B cell (primary cell): ENCODE measurements at regions not wholly inside any gene's neighbourhood (a gene's known extent, or its start where the extent isn't known, plus 50 kb on each side); places are given as distances from the start of the nearest gene placed in this dataset.

Experiments used
- ATAC-seq: fragments of 200-7000 bp; cut with Tn5 transposase; one replicate; pipeline ENCODE4 v1.10.0; 2021; ENCODE audit warnings: low read depth, mild to moderate bottlenecking, moderate number of reproducible peaks, moderate library complexity
- CTCF ChIA-PET: fragments of 350-600 bp; sonication (Branson Sonifier 250); formaldehyde crosslinking; loops from one replicate; lab custom pipeline; 2021; ENCODE audit warnings: antibody characterized with exemption, inconsistent platforms; lab: Charles Lee
- POLR2A ChIA-PET: fragments of 350-600 bp; sonication (Branson Sonifier 250); formaldehyde crosslinking; loops from one replicate; lab custom pipeline; 2021; ENCODE audit warnings: antibody characterized with exemption; lab: Charles Lee
- DNase-seq: peaks from one replicate; pipeline ENCODE4 v3.0.0; 2013
- H2AFZ ChIP-seq: 2 replicates; pipeline ENCODE4 v1.6.1; 2012; ENCODE audit warnings: mild to moderate bottlenecking, low read depth, low read length; ENCODE audit not compliant: insufficient read depth, poor library complexity, severe bottlenecking
- H3K27ac ChIP-seq, 2 donors: 1 replicate in 1 of 2; 2 replicates in 1 of 2; pipeline ENCODE4 v1.5.1; 2012 to 2013; ENCODE audit warnings: low read length in 2 of 2, mild to moderate bottlenecking in 2 of 2, moderate library complexity in 1 of 2
- H3K27me3 ChIP-seq, 4 experiments: fragments of 200-600 bp in 1 of 4; sonication (generic) in 1 of 4; replicated peaks in 1 of 4; 1 replicate in 2 of 4; 2 replicates in 2 of 4; pipeline versions ENCODE4 v1.6.1 to v1.7.0; 2013 to 2016; ENCODE audit warnings: low read length in 3 of 4, mild to moderate bottlenecking in 2 of 4, mixed read lengths in 1 of 4, moderate library complexity in 1 of 4; ENCODE audit not compliant: insufficient read depth in 4 of 4, control insufficient read depth in 3 of 4; ENCODE audit errors: control extremely low read depth in 1 of 4
- H3K36me3 ChIP-seq, 2 experiments: replicated peaks in 1 of 2; 1 replicate in 1 of 2; 2 replicates in 1 of 2; pipeline versions ENCODE4 v1.6.1 to v1.7.1; 2013; ENCODE audit warnings: low read length in 1 of 2; ENCODE audit not compliant: insufficient read depth in 2 of 2, control insufficient read depth in 1 of 2; ENCODE audit errors: control extremely low read depth in 1 of 2, extremely low read depth in 1 of 2
- H3K4me1 ChIP-seq, 2 donors: fragments of 200-600 bp in 1 of 2; sonication (generic) in 1 of 2; 1 replicate in 1 of 2; 2 replicates in 1 of 2; pipeline versions ENCODE4 v1.5.1 to v1.6.1; 2013 to 2017; ENCODE audit warnings: low read length in 2 of 2; ENCODE audit not compliant: control insufficient read depth in 2 of 2, insufficient read depth in 2 of 2
- H3K4me2 ChIP-seq: replicated peaks from 2 replicates; pipeline ENCODE3; 2012; ENCODE audit warnings: mild to moderate bottlenecking, low read depth, low read length; ENCODE audit not compliant: poor library complexity, severe bottlenecking
- H3K4me3 ChIP-seq, 5 experiments: fragments of 200-600 bp in 1 of 5; sonication (generic) in 1 of 5; 1 replicate in 3 of 5; 2 replicates in 2 of 5; pipeline versions ENCODE4 v1.5.1 to v1.7.0; 2011 to 2016; ENCODE audit warnings: low read length in 4 of 5, mild to moderate bottlenecking in 4 of 5, low read depth in 2 of 5, control low read depth in 1 of 5, moderate library complexity in 1 of 5; ENCODE audit not compliant: insufficient read depth in 1 of 5; ENCODE audit errors: control extremely low read depth in 1 of 5, extremely low read depth in 1 of 5
- H3K79me2 ChIP-seq: fragments of 200-600 bp; sonication (generic); one replicate; pipeline ENCODE4 v1.6.0; 2016; ENCODE audit warnings: low read length; ENCODE audit not compliant: control insufficient read depth, insufficient read depth
- H3K9ac ChIP-seq: fragments of 200-600 bp; sonication (generic); 2 replicates; pipeline ENCODE4 v1.6.1; 2017; ENCODE audit warnings: mild to moderate bottlenecking, low read length, moderate library complexity
- H3K9me3 ChIP-seq, 3 donors: one replicate each; pipeline versions ENCODE4 v1.6.1 to v1.7.1; 2013; ENCODE audit warnings: low read length in 2 of 3; ENCODE audit not compliant: control insufficient read depth in 2 of 3, insufficient read depth in 1 of 3; ENCODE audit errors: control extremely low read depth in 1 of 3
- H4K20me1 ChIP-seq: 2 replicates; pipeline ENCODE4 v1.6.0; 2012; ENCODE audit warnings: mild to moderate bottlenecking, low read length; ENCODE audit not compliant: insufficient read depth, control insufficient read depth, poor library complexity, severe bottlenecking
- H3K27ac Mint-ChIP-seq: one replicate; pipeline ENCODE4 v1.8.0; 2021; ENCODE audit warnings: mixed read lengths
- H3K27me3 Mint-ChIP-seq: one replicate; pipeline ENCODE4 v1.8.0; 2021; ENCODE audit warnings: mixed read lengths
- H3K4me1 Mint-ChIP-seq: one replicate; pipeline ENCODE4 v1.8.0; 2021; ENCODE audit warnings: mixed read lengths
- H3K4me3 Mint-ChIP-seq: one replicate; pipeline ENCODE4 v1.8.0; 2021; ENCODE audit warnings: mixed read lengths
- H3K9me3 Mint-ChIP-seq: one replicate; pipeline ENCODE4 v1.8.0; 2022; ENCODE audit warnings: mixed read lengths; ENCODE audit not compliant: insufficient read depth
- EZH2 ChIP-seq: IDR thresholded peaks from 2 replicates; pipeline ENCODE4 v1.6.1; 2012; ENCODE audit warnings: borderline replicate concordance, low read depth, mild to moderate bottlenecking, moderate library complexity, low read length; ENCODE audit not compliant: insufficient read depth, poor library complexity, severe bottlenecking
- WGBS: methylation state at CpG from one replicate; pipeline ENCODE4 v1.1.5; 2013; ENCODE audit warnings: missing lambda C conversion rate; ENCODE audit not compliant: insufficient coverage; 5-methylcytosine and 5-hydroxymethylcytosine counted together
- intact Hi-C: fragments of 100-400 bp; cut with micrococcal nuclease; formaldehyde crosslinking; loops from one replicate; pipeline ENCODE4 v1.10.0; 2022
- TF ChIP-seq, protein P1 (sequence below): fragments of 200-600 bp; IDR thresholded peaks from one replicate; pipeline ENCODE4 v1.8.0; 2022; ENCODE audit warnings: antibody characterized with exemption, mild to moderate bottlenecking

DNA sequence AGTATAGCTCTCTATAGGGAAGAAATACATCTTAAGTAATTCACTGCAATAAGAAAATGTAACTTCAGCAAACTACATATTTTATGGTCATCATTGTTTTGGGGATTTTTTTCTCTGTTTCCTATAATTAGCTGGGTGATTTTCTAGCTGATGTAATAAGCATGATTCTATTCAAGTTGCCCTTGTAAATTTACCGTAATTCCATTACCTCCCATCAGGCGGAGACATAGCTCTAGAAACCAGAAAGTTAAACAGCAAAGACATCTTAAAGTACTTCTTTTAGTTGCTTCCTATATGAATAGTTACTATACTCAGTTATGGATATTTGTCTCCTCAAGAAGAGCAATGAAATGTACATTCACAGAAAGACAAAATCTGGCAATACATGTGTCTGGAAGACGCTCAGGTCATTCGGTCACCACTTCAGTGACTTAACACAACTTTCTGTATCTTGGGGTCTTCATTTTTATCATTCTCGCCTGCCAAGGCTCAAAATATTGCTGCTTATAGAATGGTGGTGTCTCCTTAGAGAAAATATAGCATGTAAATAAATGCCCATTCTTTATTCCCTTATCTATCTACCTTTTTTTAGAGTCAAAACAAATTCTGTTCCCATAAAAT is 239.9 kb upstream of the ZC3H12C start:
- Histone ChIP-seq H3K4me2 (no peak overlapping the region), H3K4me1 (no peaks in the 10 kb centered on the region), H2AFZ (no peak overlapping the region), H3K9ac (no peak overlapping the region), H3K36me3 (no peaks in the 10 kb centered on the region), H3K9me3 (no peaks in the 10 kb centered on the region), H3K4me3 (no peak overlapping the region), H3K27ac (no peak overlapping the region), H3K27me3 (no peaks in the 10 kb centered on the region), H3K79me2 (no peaks in the 10 kb centered on the region), H4K20me1 (no peaks in the 10 kb centered on the region)
- no peaks in the 10 kb centered on the region for H3K4me1 Mint-ChIP-seq
- DNase-seq = peak; percentile 20
- ChIA-PET CTCF (interaction anchor here (1.0 kb wide), 1 partner anchor 86 kb away, joined by 4 read pairs; no protein-coding TSS in a partner anchor), POLR2A (no interaction called here)
- H3K27ac Mint-ChIP-seq = no peak overlapping the region
- TF ChIP-seq EZH2 = no peak
- TF ChIP-seq, protein P1, sequence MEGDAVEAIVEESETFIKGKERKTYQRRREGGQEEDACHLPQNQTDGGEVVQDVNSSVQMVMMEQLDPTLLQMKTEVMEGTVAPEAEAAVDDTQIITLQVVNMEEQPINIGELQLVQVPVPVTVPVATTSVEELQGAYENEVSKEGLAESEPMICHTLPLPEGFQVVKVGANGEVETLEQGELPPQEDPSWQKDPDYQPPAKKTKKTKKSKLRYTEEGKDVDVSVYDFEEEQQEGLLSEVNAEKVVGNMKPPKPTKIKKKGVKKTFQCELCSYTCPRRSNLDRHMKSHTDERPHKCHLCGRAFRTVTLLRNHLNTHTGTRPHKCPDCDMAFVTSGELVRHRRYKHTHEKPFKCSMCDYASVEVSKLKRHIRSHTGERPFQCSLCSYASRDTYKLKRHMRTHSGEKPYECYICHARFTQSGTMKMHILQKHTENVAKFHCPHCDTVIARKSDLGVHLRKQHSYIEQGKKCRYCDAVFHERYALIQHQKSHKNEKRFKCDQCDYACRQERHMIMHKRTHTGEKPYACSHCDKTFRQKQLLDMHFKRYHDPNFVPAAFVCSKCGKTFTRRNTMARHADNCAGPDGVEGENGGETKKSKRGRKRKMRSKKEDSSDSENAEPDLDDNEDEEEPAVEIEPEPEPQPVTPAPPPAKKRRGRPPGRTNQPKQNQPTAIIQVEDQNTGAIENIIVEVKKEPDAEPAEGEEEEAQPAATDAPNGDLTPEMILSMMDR = peak; percentile 39
- no peak for ATAC-seq
- 93% methylated on average over 2 of the region's 5 CpGs for WGBS
- H3K27me3 Mint-ChIP-seq = no peaks in the 10 kb centered on the region
- H3K4me3 Mint-ChIP-seq = no peak overlapping the region
- intact Hi-C loops = no loop called here
- H3K9me3 Mint-ChIP-seq = no peaks in the 10 kb centered on the region

DNA sequence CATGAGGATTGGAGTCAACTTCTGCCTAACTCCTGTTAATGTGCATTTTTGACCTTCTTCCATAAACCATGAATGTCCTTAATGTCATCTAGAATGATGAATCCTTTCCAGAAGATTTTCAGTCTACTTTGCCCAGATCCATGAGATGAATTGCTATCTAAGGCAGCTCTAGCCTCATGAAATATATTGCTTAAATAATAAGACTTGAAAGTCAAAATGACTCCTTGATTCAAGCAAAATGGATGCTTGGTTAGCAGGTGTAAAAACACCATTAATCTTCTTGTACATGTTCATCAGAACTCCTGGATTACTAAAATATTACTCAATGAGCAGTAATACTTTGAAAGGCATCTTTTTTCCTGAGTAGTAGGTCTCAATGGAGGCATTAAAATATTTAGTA is 238.5 kb upstream of the ZC3H12C start:
- ChIA-PET POLR2A (no interaction called here), CTCF (no interaction called here)

More for the DNA sequence above, 238.5 kb upstream of the ZC3H12C start:
- no peaks in the 10 kb centered on the region for H3K27me3 ChIP-seq
- no peak for TF ChIP-seq EZH2
- TF ChIP-seq, protein P1 = no peak
- no peak overlapping the region for H2AFZ ChIP-seq
- H3K27me3 Mint-ChIP-seq = no peaks in the 10 kb centered on the region
- ATAC-seq (no peak), DNase-seq (no peak)
- H3K4me2 ChIP-seq = no peak overlapping the region
- H3K79me2 ChIP-seq = no peaks in the 10 kb centered on the region
- no peak overlapping the region for H3K27ac ChIP-seq
- no peaks in the 10 kb centered on the region for H4K20me1 ChIP-seq
- H3K36me3 ChIP-seq = no peaks in the 10 kb centered on the region
- H3K9me3 ChIP-seq = no peaks in the 10 kb centered on the region
- H3K4me3 ChIP-seq = no peak overlapping the region
- no peaks in the 10 kb centered on the region for H3K4me1 Mint-ChIP-seq
- H3K27ac Mint-ChIP-seq = no peak overlapping the region
- H3K9me3 Mint-ChIP-seq = no peaks in the 10 kb centered on the region
- no peak overlapping the region for H3K9ac ChIP-seq
- H3K4me1 ChIP-seq = no peaks in the 10 kb centered on the region
- no peak overlapping the region for H3K4me3 Mint-ChIP-seq
- intact Hi-C loops = no loop called here
